MG63 (cell line): ENCODE measurements at regions not wholly inside any gene's neighbourhood (a gene's known extent, or its start where the extent isn't known, plus 50 kb on each side); places are given as distances from the start of the nearest gene placed in this dataset.

Source experiments
- DNase-seq: peaks from one replicate; pipeline ENCODE4 v3.0.0-alpha.2; 2020
- H3K27me3 ChIP-seq: fragments of 250-450 bp; sonication (Bioruptor Pico); 2 replicates; pipeline ENCODE4 v1.5.1; 2020; ENCODE audit warnings: mild to moderate bottlenecking, moderate library complexity
- H3K36me3 ChIP-seq: fragments of 250-450 bp; sonication (Bioruptor Pico); 2 replicates; pipeline ENCODE4 v1.5.1; 2020; ENCODE audit warnings: mild to moderate bottlenecking, moderate library complexity
- H3K4me3 ChIP-seq: fragments of 250-450 bp; sonication (Bioruptor Pico); 2 replicates; pipeline ENCODE4 v1.5.1; 2020; ENCODE audit warnings: mild to moderate bottlenecking, moderate library complexity
- H3K9me3 ChIP-seq: fragments of 250-450 bp; sonication (Bioruptor Pico); 2 replicates; pipeline ENCODE4 v1.5.1; 2020; ENCODE audit warnings: mild to moderate bottlenecking, moderate library complexity

- DNase-seq = no peak
- Histone ChIP-seq H3K4me3 (no peak overlapping the region), H3K9me3 (no peaks in the 10 kb centered on the region), H3K36me3 (no peaks in the 10 kb centered on the region), H3K27me3 (no peaks in the 10 kb centered on the region)
Observed at GRCh38 chr13:87851410-87851809, 180.2 kb downstream of the SLITRK5 start.

DNA sequence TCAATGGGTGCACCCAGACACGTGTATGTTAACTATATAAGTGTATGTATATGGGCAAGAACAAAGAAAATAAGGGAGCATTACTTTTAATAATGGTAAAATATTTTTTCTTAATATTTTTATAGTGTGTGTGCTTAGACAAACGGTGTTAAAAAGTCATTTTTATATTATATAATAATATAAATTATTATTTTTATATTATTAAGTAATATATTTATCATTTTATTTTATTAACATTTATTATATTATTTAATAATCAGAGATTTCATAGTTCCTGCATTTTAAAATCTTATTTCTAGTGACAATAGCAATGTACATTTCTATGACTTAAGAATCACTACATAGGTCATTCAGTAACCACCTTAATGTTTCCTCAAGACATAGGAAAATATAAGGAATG, 184.4 kb downstream of the SLITRK5 start:
- H3K36me3 ChIP-seq = no peaks in the 10 kb centered on the region
- H3K27me3 ChIP-seq = no peaks in the 10 kb centered on the region
- H3K4me3 ChIP-seq = no peak overlapping the region
- no peaks in the 10 kb centered on the region for H3K9me3 ChIP-seq
- DNase-seq = no peak

DNA sequence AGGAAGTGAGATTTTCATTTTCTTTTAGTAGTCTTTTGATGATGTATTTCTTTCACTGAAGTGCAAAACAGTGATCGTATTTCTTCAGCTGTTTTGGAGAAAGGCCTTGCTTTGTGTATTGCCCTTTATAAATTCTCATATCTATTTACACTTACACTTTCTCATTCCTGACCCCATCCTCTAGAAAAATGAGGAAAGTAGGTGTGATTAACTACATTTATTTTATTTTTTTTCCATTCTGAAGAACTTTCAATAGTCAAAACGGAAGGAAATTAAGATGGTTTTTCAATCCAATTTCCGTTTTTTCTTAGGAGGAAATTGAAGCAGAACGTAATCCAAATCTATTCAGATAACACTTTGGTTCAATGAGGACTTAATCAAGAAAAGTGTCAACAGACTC, 188.1 kb downstream of the SLITRK5 start:
- Histone ChIP-seq H3K9me3 (no peaks in the 10 kb centered on the region), H3K27me3 (no peaks in the 10 kb centered on the region), H3K4me3 (no peak overlapping the region), H3K36me3 (no peaks in the 10 kb centered on the region)
- no peak for DNase-seq

DNA sequence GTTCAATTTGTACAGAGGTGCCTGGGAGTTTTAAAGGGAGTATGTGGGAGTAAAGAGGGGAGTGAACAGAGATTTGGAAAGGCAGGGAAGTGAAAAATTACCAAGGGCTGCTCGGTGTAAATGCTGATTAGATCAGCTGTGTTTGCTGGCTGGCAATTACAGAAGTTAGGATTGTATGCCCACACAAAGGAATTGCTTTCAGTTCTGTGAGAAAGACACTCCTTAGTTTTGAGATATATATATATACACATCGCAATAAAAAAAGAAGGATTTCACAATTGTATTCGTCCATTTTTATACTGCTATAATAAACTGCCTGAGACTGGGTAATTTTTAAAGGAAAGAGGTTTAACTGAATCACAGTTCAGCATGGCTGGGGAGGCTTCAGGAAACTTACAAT, 196.3 kb downstream of the SLITRK5 start:
- Histone ChIP-seq H3K36me3 (no peaks in the 10 kb centered on the region), H3K27me3 (no peaks in the 10 kb centered on the region), H3K9me3 (no peaks in the 10 kb centered on the region; the same call in 1 of the 2 replicates), H3K4me3 (no peak overlapping the region)
- no peak for DNase-seq

- Histone ChIP-seq H3K36me3 (no peaks in the 10 kb centered on the region), H3K9me3 (no peaks in the 10 kb centered on the region; the same call in 1 of the 2 replicates), H3K27me3 (no peaks in the 10 kb centered on the region), H3K4me3 (no peak overlapping the region)
- no peak for DNase-seq
Observed at GRCh38 chr13:87868731-87869130, 197.6 kb downstream of the SLITRK5 start.

- no peaks in the 10 kb centered on the region; the same call in 1 of the 2 replicates for H3K9me3 ChIP-seq
- no peak for DNase-seq
- no peaks in the 10 kb centered on the region for H3K36me3 ChIP-seq
- no peaks in the 10 kb centered on the region for H3K27me3 ChIP-seq
- no peak overlapping the region for H3K4me3 ChIP-seq
Observed at GRCh38 chr13:87872813-87873212, 201.6 kb downstream of the SLITRK5 start.

GRCh38 chr13:87877477-87877876, 206.3 kb downstream of the SLITRK5 start:
- H3K36me3 ChIP-seq = no peaks in the 10 kb centered on the region
- H3K4me3 ChIP-seq = no peak overlapping the region
- DNase-seq = no peak
- no peaks in the 10 kb centered on the region; the same call in 1 of the 2 replicates for H3K9me3 ChIP-seq
- H3K27me3 ChIP-seq = no peaks in the 10 kb centered on the region

DNA sequence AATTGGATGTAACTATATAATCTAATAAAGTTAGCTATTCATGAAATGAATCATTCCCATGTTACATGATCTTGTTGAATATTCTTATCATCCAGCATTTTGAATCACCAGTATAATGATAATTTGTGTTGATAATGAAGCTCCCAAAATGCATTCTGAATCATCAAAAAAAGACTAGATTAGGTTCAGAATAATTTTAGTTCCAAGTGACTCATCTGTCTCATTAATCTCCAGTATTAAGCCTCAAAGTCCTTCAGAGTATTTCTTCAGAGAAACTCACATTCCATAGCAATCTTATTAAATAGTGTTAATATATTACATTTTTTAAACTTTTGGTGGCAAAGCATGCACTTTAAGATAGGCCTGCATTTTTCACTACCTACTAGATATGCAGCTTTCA, 207.5 kb downstream of the SLITRK5 start:
- H3K36me3 ChIP-seq = no peaks in the 10 kb centered on the region
- H3K27me3 ChIP-seq = no peaks in the 10 kb centered on the region
- DNase-seq = no peak
- no peak overlapping the region for H3K4me3 ChIP-seq
- H3K9me3 ChIP-seq = no peaks in the 10 kb centered on the region

DNA sequence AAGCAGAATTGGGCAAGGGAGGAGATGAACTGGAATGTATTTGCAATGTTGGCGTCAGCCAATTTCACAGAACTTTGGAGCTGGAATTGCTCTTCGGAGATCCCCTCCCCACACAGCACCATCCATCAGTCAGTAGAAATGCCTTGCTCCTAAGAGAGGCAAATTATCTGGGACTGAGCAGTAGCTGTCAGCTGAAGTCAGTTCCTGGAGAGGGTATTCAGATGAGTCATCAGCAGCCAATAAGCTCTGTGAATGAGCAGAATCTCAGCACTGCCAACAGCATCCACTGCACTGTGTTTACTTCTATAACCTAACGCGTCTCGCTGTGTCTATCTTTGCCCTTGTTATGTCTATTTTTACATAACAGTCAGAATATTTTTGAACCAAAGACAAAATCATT, 213.7 kb downstream of the SLITRK5 start:
- no peaks in the 10 kb centered on the region for H3K36me3 ChIP-seq
- DNase-seq = peak; percentile 67

DNA sequence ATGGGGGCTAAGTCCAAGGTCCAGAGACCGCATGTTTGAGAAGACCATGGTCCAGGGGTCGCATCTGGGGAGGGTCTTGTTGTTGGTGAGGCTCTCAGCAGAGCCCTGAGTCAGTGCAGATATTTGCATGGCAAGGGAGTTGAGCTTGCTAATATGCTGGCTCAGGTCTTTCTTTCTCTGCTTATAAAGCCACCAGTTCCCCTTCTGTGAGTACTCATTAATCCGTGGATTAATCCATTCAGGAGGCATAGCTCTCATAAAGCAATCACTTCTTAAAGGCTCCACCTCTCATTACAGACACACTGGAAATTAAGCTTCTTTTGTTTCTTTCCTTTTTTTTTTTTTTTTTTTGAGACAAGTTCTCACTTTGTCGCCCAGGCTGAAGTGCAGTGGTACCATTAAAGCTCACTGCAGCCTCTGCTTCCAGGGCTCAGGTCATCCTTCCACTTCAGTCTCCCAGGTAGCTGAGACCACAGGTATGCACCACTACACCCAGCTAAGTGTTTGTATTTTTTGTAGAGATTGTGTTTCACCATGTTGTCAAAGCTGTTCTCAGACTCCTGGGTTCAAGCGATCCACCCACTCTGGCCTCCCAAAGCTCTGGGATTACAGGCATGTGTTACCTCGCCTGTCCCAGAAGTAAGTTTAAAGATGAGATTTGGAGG, 216.4 kb downstream of the SLITRK5 start:
- Histone ChIP-seq H3K4me3 (no peak overlapping the region), H3K9me3 (no peaks in the 10 kb centered on the region), H3K27me3 (no peaks in the 10 kb centered on the region), H3K36me3 (no peaks in the 10 kb centered on the region)
- DNase-seq = no peak

More for the DNA sequence above, 213.7 kb downstream of the SLITRK5 start:
- no peaks in the 10 kb centered on the region for H3K27me3 ChIP-seq
- H3K9me3 ChIP-seq = no peaks in the 10 kb centered on the region
- H3K4me3 ChIP-seq = no peak overlapping the region

- H3K27me3 ChIP-seq = no peaks in the 10 kb centered on the region
- no peaks in the 10 kb centered on the region for H3K36me3 ChIP-seq
- DNase-seq = no peak
- H3K9me3 ChIP-seq = no peaks in the 10 kb centered on the region
- H3K4me3 ChIP-seq = no peak overlapping the region
Observed at GRCh38 chr13:87889254-87889653, 218.1 kb downstream of the SLITRK5 start.

DNA sequence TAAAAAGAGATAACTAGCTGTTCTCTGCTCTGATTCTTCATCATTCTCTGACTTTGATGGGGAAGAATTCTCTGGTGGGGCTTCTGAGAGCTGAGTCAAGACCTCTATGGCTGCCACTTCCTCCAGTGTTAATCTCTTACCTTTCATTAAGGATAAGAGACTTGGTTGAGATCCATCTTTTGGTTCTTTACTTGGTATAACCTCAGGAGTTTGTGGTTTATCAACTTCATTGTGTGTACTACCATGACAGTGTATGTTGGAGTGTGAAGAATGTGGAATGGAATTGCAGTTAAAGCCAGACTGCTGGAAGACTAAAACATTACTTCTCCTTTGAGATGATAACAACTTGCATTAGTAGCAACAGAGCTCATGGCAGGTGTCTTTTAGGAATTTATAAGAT, 222.0 kb downstream of the SLITRK5 start:
- no peaks in the 10 kb centered on the region for H3K27me3 ChIP-seq
- no peaks in the 10 kb centered on the region for H3K9me3 ChIP-seq
- no peaks in the 10 kb centered on the region for H3K36me3 ChIP-seq
- DNase-seq = no peak
- H3K4me3 ChIP-seq = no peak overlapping the region

GRCh38 chr13:87894059-87894458, 222.9 kb downstream of the SLITRK5 start:
- DNase-seq = no peak
- no peaks in the 10 kb centered on the region for H3K9me3 ChIP-seq
- H3K4me3 ChIP-seq = no peak overlapping the region

DNA sequence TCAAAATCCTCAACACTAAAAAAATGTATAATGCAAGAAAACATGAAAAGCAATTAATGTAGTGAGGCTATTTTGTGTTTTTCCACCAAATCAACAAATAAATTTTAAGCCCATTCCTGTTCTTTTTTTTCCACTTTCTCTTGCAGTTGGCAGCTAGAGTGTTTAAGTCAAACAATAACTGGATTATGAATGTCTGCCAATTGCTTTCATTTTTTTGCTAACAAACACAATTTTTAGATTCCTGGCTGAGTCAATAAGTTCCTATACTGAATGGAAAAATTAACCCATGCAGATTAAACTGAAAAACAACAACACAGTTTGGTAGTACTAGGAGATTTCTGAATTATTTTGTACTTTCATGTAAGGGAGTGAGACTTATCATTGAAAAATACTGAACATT, 232.4 kb downstream of the SLITRK5 start:
- no peaks in the 10 kb centered on the region for H3K36me3 ChIP-seq
- H3K27me3 ChIP-seq = no peaks in the 10 kb centered on the region
- H3K9me3 ChIP-seq = no peaks in the 10 kb centered on the region
- no peak overlapping the region for H3K4me3 ChIP-seq
- no peak for DNase-seq

More at GRCh38 chr13:87894059-87894458, 222.9 kb downstream of the SLITRK5 start:
- Histone ChIP-seq H3K36me3 (no peaks in the 10 kb centered on the region), H3K27me3 (no peaks in the 10 kb centered on the region)

GRCh38 chr13:87906411-87906810, 235.2 kb downstream of the SLITRK5 start:
- Histone ChIP-seq H3K27me3 (no peaks in the 10 kb centered on the region), H3K4me3 (no peak overlapping the region), H3K36me3 (no peaks in the 10 kb centered on the region), H3K9me3 (no peaks in the 10 kb centered on the region)
- no peak for DNase-seq

- no peaks in the 10 kb centered on the region for H3K27me3 ChIP-seq
- DNase-seq = no peak
- no peaks in the 10 kb centered on the region for H3K36me3 ChIP-seq
- H3K4me3 ChIP-seq = no peak overlapping the region
- no peaks in the 10 kb centered on the region for H3K9me3 ChIP-seq
Observed at GRCh38 chr13:87907202-87907601, 236.0 kb downstream of the SLITRK5 start.

- no peaks in the 10 kb centered on the region for H3K36me3 ChIP-seq
- DNase-seq = no peak
- no peak overlapping the region for H3K4me3 ChIP-seq
- no peaks in the 10 kb centered on the region for H3K27me3 ChIP-seq
- H3K9me3 ChIP-seq = peaks cover 3% of the 10 kb centered on the region; the same call in 1 of the 2 replicates
Observed at GRCh38 chr13:87919956-87920355, 248.8 kb downstream of the SLITRK5 start.

DNA sequence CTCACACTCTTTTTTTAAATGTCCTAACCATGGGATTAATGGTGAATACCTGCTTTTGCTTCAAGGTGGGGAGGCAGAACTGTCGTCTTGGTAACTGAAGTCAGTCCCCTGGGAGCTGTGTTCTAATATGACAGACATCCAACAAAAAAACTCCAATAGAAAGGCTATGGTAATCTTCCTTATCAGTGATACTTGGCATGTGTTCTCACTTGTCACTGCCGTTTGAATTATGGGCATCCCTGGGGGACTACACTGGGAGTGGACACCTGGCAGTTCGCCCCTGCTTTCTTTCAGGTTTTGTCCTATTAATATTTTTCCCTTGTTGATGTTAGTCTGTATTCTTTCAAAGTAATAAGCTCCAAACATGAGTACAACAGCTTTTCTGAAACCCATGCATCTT, 252.6 kb downstream of the SLITRK5 start:
- Histone ChIP-seq H3K27me3 (no peaks in the 10 kb centered on the region), H3K9me3 (0 out of 2 replicates have a peak, but pooled peaks cover 3% of the 10 kb centered on the region), H3K36me3 (no peaks in the 10 kb centered on the region), H3K4me3 (no peak overlapping the region)
- no peak for DNase-seq
